Right atrium auricular region (tissue), 2 donors: ENCODE measurements at regions not wholly inside any gene's neighbourhood (a gene's known extent, or its start where the extent isn't known, plus 50 kb on each side); places are given as distances from the start of the nearest gene placed in this dataset.
"Not testable (repeated sequence)": the region's sequence is repeated elsewhere in the genome, so short reads cannot be mapped to it uniquely, and the experiment has no call there.

ENCODE experiments used
- DNase-seq: peaks from one replicate; pipeline ENCODE4 v3.0.0-alpha.2; 2019; ENCODE audit warnings: low spot score
- H3K27ac ChIP-seq, 2 donors: fragments of 200-600 bp; sonication (generic); 1 replicate in 1 of 2; 2 replicates in 1 of 2; pipeline ENCODE4 v1.5.1; 2016 to 2019
- H3K27me3 ChIP-seq, 2 donors: fragments of 200-600 bp; sonication (generic); one replicate each; pipeline versions ENCODE4 v1.5.1 to v1.6.0; 2017 to 2019
- H3K36me3 ChIP-seq: fragments of 200-600 bp; sonication (generic); one replicate; pipeline ENCODE4 v1.5.1; 2016
- H3K4me1 ChIP-seq, 2 donors: fragments of 200-600 bp; sonication (generic); one replicate each; pipeline versions ENCODE4 v1.5.1 to v1.6.0; 2017 to 2019
- H3K4me3 ChIP-seq, 2 donors: fragments of 200-600 bp; sonication (generic); 1 replicate in 1 of 2; 2 replicates in 1 of 2; pipeline ENCODE4 v1.5.1; 2017 to 2019; ENCODE audit warnings: mild to moderate bottlenecking in 1 of 2, moderate library complexity in 1 of 2
- H3K9me3 ChIP-seq, 2 donors: fragments of 200-600 bp; sonication (generic); one replicate each; pipeline ENCODE4 v1.5.1; 2019
- TF ChIP-seq, protein P1 (sequence below), 2 donors: fragments of 200-600 bp; sonication (generic); IDR thresholded peaks; one replicate each; pipeline ENCODE4 v1.5.1; 2019; ENCODE audit warnings: antibody characterized with exemption in 2 of 2

DNA sequence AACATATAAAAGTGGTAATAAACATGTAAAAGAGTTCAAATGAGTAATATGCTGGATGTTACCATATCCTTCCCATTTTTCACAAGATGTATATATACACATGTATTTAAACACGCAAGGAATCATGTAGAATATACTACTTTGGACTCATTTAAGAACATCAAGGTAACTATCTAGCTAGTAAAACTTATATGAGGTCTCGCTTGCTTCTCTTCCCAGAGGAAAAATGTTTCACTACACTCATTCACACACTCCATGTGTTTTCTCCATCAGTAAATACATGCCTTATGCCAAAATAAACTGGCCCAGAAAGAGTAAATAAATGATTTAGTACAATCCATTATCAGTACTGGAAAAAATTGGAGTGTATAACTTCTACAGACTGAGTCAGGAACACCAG, 229.2 kb upstream of the MME start:
- Histone ChIP-seq H3K4me1 (no peaks in the 10 kb centered on the region), H3K27me3 (no peaks in the 10 kb centered on the region), H3K9me3 (no peaks in the 10 kb centered on the region), H3K4me3 (no peak overlapping the region), H3K36me3 (no peaks in the 10 kb centered on the region), H3K27ac (no peak overlapping the region)
- TF ChIP-seq, protein P1, sequence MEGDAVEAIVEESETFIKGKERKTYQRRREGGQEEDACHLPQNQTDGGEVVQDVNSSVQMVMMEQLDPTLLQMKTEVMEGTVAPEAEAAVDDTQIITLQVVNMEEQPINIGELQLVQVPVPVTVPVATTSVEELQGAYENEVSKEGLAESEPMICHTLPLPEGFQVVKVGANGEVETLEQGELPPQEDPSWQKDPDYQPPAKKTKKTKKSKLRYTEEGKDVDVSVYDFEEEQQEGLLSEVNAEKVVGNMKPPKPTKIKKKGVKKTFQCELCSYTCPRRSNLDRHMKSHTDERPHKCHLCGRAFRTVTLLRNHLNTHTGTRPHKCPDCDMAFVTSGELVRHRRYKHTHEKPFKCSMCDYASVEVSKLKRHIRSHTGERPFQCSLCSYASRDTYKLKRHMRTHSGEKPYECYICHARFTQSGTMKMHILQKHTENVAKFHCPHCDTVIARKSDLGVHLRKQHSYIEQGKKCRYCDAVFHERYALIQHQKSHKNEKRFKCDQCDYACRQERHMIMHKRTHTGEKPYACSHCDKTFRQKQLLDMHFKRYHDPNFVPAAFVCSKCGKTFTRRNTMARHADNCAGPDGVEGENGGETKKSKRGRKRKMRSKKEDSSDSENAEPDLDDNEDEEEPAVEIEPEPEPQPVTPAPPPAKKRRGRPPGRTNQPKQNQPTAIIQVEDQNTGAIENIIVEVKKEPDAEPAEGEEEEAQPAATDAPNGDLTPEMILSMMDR (IDR thresholded peaks at IDR 0.05): no peak
- DNase-seq: no peak

DNA sequence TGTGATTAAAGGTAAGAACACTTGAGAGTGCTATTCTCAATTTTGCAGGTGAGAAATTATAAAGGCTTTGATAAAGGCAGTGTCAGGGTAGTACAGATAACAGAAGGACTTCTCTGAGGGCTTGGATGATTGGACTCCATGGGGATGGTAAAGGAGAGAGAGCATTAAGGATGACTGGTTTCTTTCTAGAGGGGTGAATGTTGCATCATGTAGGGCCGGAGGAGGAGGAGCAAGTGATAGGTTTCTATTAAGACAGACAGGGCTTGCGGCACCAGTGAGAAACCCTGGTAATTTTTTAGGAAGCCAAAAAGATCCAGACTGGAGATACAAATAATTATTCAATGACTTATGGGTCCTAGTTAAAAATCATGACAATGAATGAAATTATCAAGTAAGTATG, 230.7 kb upstream of the MME start:
- Histone ChIP-seq H3K9me3 (no peaks in the 10 kb centered on the region), H3K4me1 (no peaks in the 10 kb centered on the region), H3K4me3 (no peak overlapping the region), H3K27ac (no peak overlapping the region), H3K27me3 (no peaks in the 10 kb centered on the region), H3K36me3 (no peaks in the 10 kb centered on the region)
- TF ChIP-seq, protein P1 (IDR thresholded peaks at IDR 0.05): no peak
- no peak for DNase-seq

DNA sequence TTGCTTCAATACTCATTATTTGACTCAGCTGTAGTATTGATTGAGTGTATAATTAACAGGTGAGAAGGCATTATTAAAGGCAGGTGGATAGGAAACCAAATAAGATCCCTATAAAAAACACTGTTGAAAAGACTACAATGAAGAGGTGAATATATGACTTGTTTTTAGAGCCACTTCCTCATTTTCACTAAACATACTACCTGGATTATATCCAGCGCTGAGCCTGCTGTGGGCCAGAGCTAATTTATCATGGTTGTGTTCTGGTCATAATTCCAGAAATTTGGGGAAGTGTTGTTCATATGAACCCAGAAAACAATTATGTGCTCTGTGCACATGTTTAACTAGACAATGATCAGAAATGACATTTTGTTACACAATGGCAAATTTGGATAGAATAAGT, 235.3 kb upstream of the MME start:
- no peaks in the 10 kb centered on the region for H3K36me3 ChIP-seq
- no peaks in the 10 kb centered on the region for H3K9me3 ChIP-seq
- H3K4me3 ChIP-seq: no peak overlapping the region
- H3K27me3 ChIP-seq: no peaks in the 10 kb centered on the region
- H3K4me1 ChIP-seq: no peaks in the 10 kb centered on the region
- TF ChIP-seq, protein P1 (IDR thresholded peaks at IDR 0.05): no peak
- DNase-seq: no peak
- no peak overlapping the region for H3K27ac ChIP-seq

DNA sequence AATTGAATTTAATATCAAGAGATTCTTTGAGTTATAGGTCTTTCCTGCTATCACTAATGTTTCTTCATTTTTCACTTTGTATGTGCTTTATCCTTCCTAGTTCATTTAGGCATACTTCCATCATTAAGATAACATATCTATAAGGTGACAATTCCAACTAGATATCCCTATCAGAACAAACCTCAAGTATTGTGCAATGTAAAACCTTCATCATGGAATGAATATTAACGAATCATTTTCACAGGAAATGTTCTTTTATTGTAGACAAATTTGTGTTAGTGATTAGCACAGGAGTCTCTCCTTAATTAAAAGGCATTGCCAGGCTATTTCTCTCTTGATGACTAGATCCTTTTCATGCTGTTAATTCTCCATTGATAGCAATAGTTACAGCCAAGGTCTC, 236.5 kb upstream of the MME start:
- Histone ChIP-seq H3K27me3 (no peaks in the 10 kb centered on the region), H3K4me1 (no peaks in the 10 kb centered on the region), H3K27ac (no peak overlapping the region), H3K36me3 (no peaks in the 10 kb centered on the region), H3K9me3 (no peaks in the 10 kb centered on the region), H3K4me3 (no peak overlapping the region)
- DNase-seq: no peak
- TF ChIP-seq, protein P1 (IDR thresholded peaks at IDR 0.05): no peak

DNA sequence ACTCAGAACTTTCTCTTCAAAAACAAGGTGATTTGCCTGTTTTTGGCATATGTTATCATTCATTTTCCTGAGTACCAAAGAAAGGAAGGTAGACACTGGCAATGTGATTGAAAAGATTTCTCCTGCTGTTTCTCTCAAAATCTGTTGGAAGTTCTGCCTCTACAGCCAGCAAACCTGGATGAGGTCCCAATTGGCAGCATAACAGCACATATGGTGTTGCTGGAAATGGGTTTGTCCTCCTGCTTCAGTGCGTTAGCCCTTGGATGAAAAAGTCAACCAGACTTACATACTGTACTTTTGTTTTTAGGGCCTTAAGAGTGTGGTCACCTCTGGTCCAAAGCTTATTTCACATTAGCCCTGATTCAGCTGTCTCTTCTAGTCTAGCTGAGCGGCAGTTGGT, 237.6 kb upstream of the MME start:
- Histone ChIP-seq H3K27me3 (no peaks in the 10 kb centered on the region), H3K9me3 (no peaks in the 10 kb centered on the region), H3K4me3 (no peak overlapping the region), H3K36me3 (no peaks in the 10 kb centered on the region), H3K27ac (no peak overlapping the region), H3K4me1 (no peaks in the 10 kb centered on the region)
- TF ChIP-seq, protein P1 (IDR thresholded peaks at IDR 0.05): no peak
- no peak for DNase-seq

DNA sequence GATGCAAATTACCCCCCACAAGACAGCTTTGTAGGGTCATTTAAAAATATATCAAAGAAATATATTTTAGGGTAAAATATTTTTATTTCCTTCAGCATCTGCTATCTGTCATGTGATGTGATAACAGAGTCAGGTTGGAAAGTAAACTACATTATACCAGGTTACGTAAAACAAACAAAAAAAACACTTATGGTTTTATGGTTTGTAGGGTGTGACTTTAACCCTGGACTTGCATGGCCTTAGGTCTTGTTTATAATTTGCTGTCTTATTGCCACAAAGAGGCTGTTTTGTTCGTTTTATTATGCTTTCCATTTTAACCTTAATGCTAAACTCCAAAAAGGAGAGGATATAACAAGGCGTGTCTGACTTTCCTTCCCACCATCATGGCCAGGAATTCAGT, 244.5 kb upstream of the MME start:
- no peak overlapping the region for H3K4me3 ChIP-seq
- no peaks in the 10 kb centered on the region for H3K36me3 ChIP-seq
- H3K9me3 ChIP-seq: no peaks in the 10 kb centered on the region
- no peak for DNase-seq
- no peaks in the 10 kb centered on the region for H3K27me3 ChIP-seq
- no peak overlapping the region for H3K27ac ChIP-seq
- H3K4me1 ChIP-seq: no peaks in the 10 kb centered on the region
- TF ChIP-seq, protein P1 (IDR thresholded peaks at IDR 0.05): no peak

DNA sequence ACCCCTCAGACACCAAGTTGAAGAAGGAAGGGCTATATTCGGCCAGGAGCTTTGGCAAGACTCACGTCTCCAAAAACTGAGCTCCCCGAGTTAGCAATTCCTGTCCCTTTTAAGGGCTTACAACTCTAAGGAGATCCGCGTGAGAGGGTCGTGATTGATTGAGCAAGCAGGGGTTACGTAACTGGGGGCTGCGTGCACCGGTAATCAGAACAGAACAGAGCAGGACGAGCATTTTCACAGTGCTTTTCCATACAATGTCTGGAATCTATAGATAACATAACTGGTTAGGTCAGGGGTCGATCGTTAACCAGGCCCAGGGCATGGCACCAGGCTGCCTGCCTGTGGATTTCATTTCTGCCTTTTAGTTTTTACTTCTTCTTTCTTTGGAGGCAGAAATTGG, 245.3 kb upstream of the MME start:
- not testable (repeated sequence) for H3K9me3 ChIP-seq, H3K36me3 ChIP-seq, H3K4me3 ChIP-seq, DNase-seq, H3K27me3 ChIP-seq, H3K27ac ChIP-seq, H3K4me1 ChIP-seq
